ENCODE measurements at regions not wholly inside any gene's neighbourhood (a gene's known extent, or its start where the extent isn't known, plus 50 kb on each side); places are given as distances from the start of the nearest gene placed in this dataset.
"Not testable (repeated sequence)": the region's sequence is repeated elsewhere in the genome, so short reads cannot be mapped to it uniquely, and the experiment has no call there.

DNA sequence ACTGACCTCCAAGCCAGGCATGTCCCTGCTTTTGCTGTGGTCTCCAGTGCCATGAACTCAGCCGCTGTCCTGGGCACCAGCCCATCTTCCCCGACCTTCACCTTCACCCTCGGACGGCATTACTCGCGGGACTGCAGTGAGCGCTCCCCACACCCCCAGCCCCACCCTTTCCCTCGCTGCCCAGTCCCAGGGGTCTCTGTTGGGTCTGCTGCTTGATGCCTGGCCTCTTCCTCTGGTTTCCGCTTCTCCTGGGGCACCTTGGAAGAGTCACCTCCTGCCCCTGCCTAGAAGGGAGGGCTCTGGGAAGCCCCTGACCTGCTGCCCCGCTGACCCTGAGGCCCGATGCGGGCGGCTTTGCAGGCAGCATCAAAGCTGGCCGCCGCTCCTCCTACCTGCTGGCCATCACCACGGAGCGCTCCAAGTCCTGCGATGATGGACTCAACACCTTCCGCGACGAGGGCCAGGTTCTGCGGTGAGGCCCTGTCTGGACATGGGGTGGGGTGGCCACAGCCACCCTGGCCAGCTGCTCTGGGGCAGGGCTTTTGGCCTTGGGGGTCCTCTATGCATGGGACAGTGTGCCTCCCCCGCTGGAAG, 102.3 kb downstream of the ZNF267 start:
- DNase-seq: not testable (repeated sequence)

DNA sequence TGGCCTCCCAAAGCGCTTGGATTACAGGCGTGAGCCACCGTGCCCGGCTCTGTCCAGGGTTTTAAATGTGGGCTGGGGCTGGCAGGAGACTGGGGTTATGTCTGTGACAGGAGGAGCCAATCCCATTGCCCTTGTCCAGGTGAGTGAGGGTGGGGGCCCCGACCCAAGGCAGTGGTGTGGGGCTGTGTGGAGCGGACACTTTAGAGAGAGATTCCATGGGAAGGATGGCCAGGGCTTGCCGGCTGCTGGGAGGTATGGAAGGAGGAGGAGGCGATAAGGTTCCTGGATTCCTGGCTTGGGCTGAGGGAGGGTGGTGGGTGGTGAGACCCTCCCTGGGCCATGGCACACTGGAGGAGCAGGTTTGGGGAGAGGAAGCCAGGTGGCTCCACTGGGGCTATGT, 104.9 kb downstream of the ZNF267 start:
- DNase-seq: not testable (repeated sequence)

DNA sequence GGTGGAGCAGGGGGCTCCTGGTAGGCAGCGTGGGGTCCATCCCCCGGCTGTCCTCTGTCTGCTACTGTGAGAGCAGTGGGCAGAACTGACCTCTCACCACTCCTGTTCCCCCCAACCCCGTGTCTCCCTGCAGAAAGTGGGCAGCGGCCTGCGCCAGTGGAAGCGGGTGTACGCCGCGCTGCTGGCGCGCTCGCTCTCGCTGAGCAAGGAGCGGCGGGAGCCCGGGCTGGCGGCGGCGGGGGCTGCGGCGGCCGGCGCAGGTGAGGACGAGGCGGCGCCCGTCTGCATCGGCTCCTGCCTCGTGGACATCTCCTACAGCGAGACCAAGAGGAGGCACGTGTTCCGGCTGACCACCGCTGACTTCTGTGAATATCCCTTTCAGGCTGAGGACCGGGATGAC, 108.1 kb downstream of the ZNF267 start:
- not testable (repeated sequence) for DNase-seq

- DNase-seq: not testable (repeated sequence)
These were observed 109.4 kb downstream of the ZNF267 start for GRCh38 chr16:31982986-31983385.

- not testable (repeated sequence) for DNase-seq
These were observed 110.1 kb downstream of the ZNF267 start for GRCh38 chr16:31983666-31984065.

DNA sequence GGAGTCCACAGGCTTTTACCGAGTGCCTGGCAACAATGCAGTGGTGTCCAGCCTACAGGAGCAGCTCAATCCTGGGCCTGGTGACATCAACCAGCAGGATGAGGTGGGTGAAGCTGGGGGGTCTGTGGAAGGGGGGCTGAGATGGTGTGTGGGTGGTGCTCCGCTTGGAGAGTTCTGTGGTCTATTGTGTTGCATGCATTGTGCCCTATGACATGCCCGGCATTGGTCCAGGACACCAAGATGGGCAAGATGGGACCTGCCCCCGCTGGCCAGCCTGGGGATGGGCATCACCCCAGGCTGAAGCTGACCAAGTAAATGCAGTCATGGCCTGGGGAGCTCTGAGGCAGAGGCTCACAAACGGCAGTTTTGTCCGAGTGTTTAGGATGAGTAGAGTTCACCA, 113.3 kb downstream of the ZNF267 start:
- not testable (repeated sequence) for DNase-seq

DNA sequence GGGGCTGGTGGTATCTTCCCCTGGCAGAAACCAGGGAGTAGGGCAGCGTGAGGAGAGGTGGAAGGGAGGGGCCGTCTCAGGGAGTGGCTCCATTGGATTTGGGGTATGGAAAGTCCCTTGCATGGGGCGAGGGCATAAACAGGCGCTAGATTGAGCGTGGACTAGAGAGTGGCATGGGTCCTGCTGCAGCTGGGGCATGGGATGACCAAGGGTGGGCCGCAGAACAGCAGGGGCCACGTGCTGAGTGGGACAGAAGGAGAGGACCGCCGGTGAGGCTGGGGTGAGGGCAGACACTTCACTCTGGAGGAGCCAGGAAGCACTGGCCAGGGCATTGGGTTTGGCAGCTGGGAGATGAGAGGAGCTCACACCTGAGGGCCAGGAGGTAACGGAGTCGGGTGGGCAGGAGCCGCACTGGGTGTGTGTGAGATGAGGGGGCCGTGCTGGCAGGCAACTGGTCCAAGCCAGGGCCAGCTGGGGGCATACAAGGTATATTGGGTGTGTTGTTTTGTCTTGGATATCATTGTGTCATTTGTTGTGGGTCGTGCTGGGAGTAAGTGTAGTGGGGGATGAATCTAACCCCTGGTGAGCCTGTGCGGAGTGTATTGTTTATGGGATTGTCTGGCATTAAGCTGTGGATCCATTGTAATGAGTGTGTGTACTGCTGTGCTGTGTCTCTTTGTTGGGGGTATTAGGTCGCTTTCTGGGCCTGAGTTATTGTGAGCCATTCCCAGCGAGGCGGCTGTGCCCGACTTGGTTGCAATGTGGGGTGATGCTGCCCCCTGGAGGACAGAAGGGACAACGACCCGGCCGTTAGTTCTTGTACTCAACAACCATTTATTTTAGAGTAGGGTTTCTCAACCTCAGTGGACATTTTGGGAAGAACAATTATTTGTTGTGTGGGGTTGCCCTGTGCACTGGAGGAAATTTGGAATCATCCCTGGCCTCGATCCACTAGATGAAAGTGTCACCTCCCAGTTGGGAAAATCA, 115.3 kb downstream of the ZNF267 start:
- peak; percentile 56 to 58 for DNase-seq

DNA sequence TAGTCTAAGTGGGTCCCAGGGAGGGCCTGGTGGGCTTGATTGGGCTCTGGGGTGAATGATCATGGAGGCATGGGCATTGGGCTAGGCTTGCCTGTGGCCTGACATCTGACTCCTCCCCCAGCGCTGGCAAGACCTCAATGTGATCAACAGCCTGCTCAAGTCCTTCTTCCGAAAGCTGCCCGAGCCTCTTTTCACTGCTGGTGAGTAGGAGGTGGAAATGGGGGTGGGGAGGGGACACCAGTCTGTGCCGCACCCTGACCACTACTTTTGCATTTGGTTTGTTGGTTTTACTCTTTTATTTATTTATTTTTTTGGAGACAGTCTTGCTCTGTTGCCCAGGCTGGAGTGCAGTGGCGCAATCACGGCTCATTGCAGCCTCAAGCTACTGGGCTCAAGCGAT, 116.7 kb downstream of the ZNF267 start:
- not testable (repeated sequence) for DNase-seq

DNA sequence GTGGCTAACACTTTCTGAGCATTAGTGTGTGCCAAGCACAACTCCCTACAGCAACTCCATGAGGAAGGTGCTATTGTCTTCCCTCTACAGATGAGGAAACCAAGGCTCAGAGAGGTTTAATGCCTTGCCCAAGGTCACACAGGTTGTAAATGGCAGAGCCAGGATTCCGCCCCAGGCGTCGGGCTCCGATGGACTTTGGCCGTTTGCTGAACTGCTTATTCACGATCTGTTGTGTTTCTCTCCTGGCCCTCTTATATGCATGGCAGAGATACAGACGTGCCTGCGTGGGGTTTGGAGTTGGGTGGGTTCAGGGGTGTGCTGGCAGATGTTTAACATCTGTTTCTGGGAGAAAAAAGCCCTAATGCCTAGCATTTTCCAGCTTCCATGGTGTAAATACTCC, 117.4 kb downstream of the ZNF267 start:
- not testable (repeated sequence) for DNase-seq

DNA sequence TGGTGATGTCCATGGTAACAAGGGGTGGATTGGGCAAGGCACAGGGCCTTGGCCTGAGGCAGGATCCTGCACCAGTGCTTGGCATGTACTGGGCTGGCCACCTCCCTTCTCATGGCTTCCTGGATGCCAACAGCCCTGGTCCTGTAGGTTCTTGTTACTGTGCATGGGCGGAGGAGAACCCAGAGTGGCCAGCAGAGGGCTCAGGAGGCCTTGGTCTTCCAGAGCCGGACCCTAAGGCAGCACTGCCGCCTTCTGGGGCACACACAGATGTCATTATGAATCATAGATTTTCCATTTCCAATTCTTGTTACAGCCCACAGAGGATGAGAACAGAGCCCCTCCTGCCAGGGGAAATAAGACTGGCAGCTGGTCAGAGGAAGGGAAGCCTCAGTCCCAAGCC, 122.7 kb downstream of the ZNF267 start:
- peak in 1 of 2 experiments; percentile 4 for DNase-seq

DNA sequence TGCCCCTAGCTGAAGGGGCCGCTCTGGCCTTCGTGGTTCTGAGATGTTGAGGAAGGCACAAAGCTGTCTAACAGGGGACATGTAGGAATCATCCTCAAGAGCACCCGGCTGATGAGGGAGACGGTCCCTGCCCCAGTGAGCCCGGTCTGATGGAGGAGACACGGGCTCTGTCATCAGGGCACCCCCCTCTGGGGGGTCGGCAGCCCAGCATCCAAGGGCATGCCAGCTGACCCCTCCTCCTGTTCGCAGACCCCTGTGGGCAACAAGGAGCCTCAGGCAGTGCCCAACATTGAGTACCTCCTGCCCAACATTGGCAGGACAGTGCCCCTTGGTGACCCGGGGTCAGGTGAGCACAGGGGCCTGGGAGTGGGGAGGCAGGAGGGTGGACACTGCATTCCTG, 128.9 kb downstream of the ZNF267 start:
- DNase-seq: not testable (repeated sequence)

DNA sequence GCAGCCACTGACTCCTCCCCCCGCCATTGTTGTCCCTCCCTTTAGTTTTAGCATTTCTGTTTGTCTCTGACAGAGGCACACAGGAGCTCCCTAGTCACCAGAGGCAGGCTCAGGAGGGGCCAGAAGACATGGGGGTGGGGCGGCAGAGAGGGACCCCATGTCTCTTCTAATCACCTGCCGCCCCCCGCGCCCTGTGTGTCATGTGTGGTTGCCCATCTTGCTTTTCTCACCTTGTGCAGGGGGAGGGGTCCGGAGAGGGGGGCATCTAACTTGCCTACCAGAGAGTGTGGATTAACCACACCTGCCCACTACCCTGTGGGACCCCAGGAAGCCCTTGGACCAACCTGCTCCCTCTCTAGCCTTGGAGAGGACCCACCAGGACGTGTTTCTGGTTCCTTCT, 130.2 kb downstream of the ZNF267 start:
- not testable (repeated sequence) for DNase-seq

GRCh38 chr16:32038783-32039496, 165.3 kb downstream of the ZNF267 start:
- not testable (repeated sequence) for DNase-seq

- not testable (repeated sequence) for DNase-seq
These were observed 166.3 kb downstream of the ZNF267 start for GRCh38 chr16:32039919-32040318.

GRCh38 chr16:32066016-32066651, 187.0 kb upstream of the TP53TG3D start:
- peak; percentile 23 to 28 for DNase-seq

- DNase-seq: not testable (repeated sequence)
These were observed 181.5 kb upstream of the TP53TG3D start for GRCh38 chr16:32071586-32071985.

DNA sequence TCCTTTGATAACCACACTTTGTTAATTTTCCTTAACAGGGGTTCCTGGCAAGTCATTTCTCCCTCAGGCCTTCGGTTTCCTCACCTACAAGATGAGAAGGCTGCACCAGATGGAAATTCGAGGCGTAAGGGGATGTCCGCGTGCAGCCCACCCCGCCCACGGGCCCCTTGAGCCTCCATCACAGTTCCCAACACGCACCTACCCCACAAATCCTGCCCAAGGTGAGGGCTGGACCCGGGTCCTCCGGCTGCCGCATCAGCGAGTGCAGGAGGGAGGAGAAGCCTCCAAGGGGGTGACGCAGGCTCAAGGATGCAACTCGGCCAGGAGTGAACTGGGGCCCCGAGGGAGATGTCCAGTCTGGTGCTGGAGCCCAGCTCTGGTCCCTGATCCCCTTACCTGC, 169.2 kb upstream of the TP53TG3D start:
- DNase-seq: not testable (repeated sequence)

GRCh38 chr16:32084656-32085401, 168.3 kb upstream of the TP53TG3D start:
- DNase-seq: peak in 1 of 2 experiments; percentile 1

DNA sequence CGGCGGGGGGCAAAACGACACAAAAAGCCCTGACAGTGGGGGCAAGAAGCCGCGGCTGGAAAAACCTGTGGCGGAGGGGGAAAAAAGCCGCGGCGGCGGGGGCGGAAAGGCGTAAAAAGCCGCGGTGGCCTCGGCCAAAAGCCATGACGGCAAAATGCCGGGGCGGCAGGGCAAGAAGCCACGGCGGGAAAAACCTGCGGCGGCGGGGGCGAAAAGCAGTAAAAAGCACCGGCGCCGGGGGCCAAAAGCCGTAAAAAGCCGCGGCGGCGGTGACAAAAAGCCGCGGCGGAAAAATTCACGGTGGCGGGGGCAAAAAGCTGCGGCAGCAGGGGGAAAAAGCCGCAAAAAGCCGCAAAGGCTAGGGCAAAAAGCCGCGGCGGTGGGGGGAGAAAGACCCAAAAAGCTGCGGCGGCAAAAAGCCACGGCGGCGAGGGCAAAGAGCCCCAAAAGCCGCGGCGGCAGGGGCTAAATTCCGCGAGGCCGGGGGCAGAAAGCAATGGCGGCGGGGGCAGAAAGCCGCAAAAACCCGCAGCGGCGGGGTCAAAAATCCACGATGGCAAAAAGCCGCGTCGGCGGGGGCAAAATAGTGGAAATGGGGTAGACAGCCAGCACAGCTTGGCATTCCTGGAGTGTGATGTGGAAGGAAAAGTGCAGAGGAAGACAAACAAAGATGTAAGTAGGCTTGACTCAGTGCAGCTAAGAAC, 167.5 kb upstream of the TP53TG3D start:
- peak; percentile 30 to 44 for DNase-seq

DNA sequence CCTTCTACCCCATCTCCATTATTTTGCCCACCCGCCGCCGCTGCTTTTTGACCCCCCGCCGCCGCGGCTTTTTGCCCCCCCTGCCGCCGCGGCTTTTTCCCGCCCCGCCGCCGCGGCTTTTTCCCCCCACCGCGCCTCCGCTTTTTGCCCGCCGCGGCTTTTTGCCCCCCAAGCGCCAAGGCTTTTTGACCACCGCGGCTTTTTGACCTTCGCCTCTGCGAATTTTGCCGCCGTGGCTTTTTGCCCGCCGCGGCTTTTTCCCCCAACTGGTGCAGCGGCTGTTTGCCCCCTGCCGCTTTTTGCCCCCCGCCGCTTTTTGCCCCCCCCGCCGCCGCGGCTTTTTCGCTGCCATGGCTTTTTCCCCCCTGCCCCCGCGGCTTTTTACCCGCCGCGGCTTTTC, 137.5 kb upstream of the TP53TG3D start:
- DNase-seq: not testable (repeated sequence)

- no peak for DNase-seq
These were observed 137.0 kb upstream of the TP53TG3D start for GRCh38 chr16:32116080-32116479.

Measured in activated CD4-positive, alpha-beta T cell treated with anti-CD3 and anti-CD28 coated beads, Interleukin-2, amount 50 U/mL, for 4 hours (primary cell).